HepG2 (cell line): ENCODE measurements at regions not wholly inside any gene's neighbourhood (a gene's known extent, or its start where the extent isn't known, plus 50 kb on each side); places are given as distances from the start of the nearest gene placed in this dataset.

Experiments used
- BHLHE40 ChIP-seq: IDR thresholded peaks from 2 replicates; pipeline ENCODE4 v1.6.1; 2011; ENCODE audit warnings: low read length, improper control_type of control experiment
- ESRRA ChIP-seq: sonication (generic); formaldehyde crosslinking; IDR thresholded peaks from 2 replicates; pipeline ENCODE4 v1.5.1; 2020; ENCODE audit warnings: mild to moderate bottlenecking, low read depth, missing genetic modification reagents
- JUN ChIP-seq: sonication (generic); formaldehyde crosslinking; IDR thresholded peaks from 2 replicates; pipeline ENCODE4 v1.4.0; 2020; ENCODE audit warnings: mild to moderate bottlenecking, missing genetic modification reagents
- MTA1 ChIP-seq: sonication (generic); formaldehyde crosslinking; IDR thresholded peaks from 2 replicates; pipeline ENCODE4 v1.4.0; 2020; ENCODE audit warnings: missing genetic modification reagents, mild to moderate bottlenecking, borderline replicate concordance
- PAX8 ChIP-seq: sonication (generic); formaldehyde crosslinking; IDR thresholded peaks from 2 replicates; pipeline ENCODE4 v1.8.0; 2022; ENCODE audit warnings: mild to moderate bottlenecking, missing genetic modification reagents, borderline replicate concordance
- PRMT3 ChIP-seq: sonication (generic); formaldehyde crosslinking; IDR thresholded peaks from 2 replicates; pipeline ENCODE4 v1.8.1; 2022; ENCODE audit warnings: low read depth, mild to moderate bottlenecking, moderate library complexity, missing genetic modification reagents, borderline replicate concordance
- SMAD1 ChIP-seq: sonication (generic); formaldehyde crosslinking; IDR thresholded peaks from 2 replicates; pipeline ENCODE4 v1.4.0; 2020; ENCODE audit warnings: missing genetic modification reagents, low read depth, mild to moderate bottlenecking, borderline replicate concordance
- ZNF333 ChIP-seq: sonication (generic); formaldehyde crosslinking; IDR thresholded peaks from 2 replicates; pipeline ENCODE4 v1.4.0; 2020; ENCODE audit warnings: mild to moderate bottlenecking, missing genetic modification reagents, borderline replicate concordance
- ZNF451 ChIP-seq: sonication (generic); formaldehyde crosslinking; IDR thresholded peaks from 2 replicates; pipeline ENCODE4 v1.5.0; 2020; ENCODE audit warnings: mild to moderate bottlenecking, missing genetic modification reagents
- ZNF552 ChIP-seq: sonication (generic); formaldehyde crosslinking; IDR thresholded peaks from 2 replicates; pipeline ENCODE4 v1.9.0; 2022; ENCODE audit warnings: missing genetic modification reagents, mild to moderate bottlenecking, borderline replicate concordance
- ZNF569 ChIP-seq: sonication (generic); formaldehyde crosslinking; IDR thresholded peaks from 2 replicates; pipeline ENCODE4 v1.5.0; 2020; ENCODE audit warnings: mild to moderate bottlenecking, missing genetic modification reagents, moderate library complexity, borderline replicate concordance
- ZNF709 ChIP-seq: sonication (generic); formaldehyde crosslinking; IDR thresholded peaks from 2 replicates; pipeline ENCODE4 v1.5.0; 2020; ENCODE audit warnings: mild to moderate bottlenecking, missing genetic modification reagents
- TF ChIP-seq, protein P1 (sequence below): sonication (generic); formaldehyde crosslinking; IDR thresholded peaks from 2 replicates; pipeline ENCODE4 v1.4.0; 2020; ENCODE audit warnings: missing genetic modification reagents, borderline replicate concordance
- TF ChIP-seq, protein P2 (sequence below): IDR thresholded peaks from 2 replicates; pipeline ENCODE4 v1.6.1; 2016; ENCODE audit warnings: control low read depth
- TF ChIP-seq, protein P3 (sequence below): sonication (generic); formaldehyde crosslinking; IDR thresholded peaks from 2 replicates; pipeline ENCODE4 v1.4.0; 2020; ENCODE audit warnings: missing genetic modification reagents, borderline replicate concordance
- TF ChIP-seq, protein P4 (sequence below): IDR thresholded peaks from 2 replicates; pipeline ENCODE4 v1.6.1; 2018; ENCODE audit warnings: missing genetic modification reagents, mild to moderate bottlenecking, missing compliant biosample characterization
- TF ChIP-seq, protein P5 (sequence below): sonication (generic); formaldehyde crosslinking; IDR thresholded peaks from 2 replicates; pipeline ENCODE4 v1.4.0; 2020; ENCODE audit warnings: mild to moderate bottlenecking, missing genetic modification reagents, borderline replicate concordance

DNA sequence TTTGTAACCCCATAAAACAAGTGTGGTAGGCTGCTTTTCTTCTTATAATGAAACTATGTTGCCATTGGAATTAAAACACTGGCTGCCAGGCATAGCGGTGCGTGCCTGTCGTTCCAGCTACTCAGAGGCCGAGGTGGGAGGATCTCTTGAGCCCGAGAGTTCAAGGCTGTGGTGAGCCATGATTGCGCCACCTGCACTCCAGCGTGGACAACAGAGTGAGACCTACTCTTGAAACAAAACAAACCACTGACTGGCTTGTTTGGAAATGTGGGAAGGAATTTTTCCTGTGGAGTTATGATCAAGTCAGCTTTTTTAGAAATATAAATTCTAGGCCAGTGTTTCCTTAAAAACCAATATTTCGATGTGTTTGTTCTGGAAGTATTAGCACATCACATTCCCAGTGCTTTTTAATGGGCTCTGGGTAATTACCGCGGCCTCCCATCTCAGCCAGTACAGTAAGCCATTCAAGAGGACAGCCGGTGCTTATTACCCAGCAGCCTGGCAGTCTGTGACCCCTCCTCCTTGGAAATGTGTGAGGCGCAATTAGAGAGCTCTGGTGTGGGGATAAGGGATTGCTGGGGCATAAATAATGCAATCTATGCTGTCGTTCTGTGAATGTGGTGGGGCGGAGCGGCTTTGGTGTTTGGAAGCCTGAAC is 58.3 kb upstream of the TRAK1 start (continued):
- TF ChIP-seq, protein P1, sequence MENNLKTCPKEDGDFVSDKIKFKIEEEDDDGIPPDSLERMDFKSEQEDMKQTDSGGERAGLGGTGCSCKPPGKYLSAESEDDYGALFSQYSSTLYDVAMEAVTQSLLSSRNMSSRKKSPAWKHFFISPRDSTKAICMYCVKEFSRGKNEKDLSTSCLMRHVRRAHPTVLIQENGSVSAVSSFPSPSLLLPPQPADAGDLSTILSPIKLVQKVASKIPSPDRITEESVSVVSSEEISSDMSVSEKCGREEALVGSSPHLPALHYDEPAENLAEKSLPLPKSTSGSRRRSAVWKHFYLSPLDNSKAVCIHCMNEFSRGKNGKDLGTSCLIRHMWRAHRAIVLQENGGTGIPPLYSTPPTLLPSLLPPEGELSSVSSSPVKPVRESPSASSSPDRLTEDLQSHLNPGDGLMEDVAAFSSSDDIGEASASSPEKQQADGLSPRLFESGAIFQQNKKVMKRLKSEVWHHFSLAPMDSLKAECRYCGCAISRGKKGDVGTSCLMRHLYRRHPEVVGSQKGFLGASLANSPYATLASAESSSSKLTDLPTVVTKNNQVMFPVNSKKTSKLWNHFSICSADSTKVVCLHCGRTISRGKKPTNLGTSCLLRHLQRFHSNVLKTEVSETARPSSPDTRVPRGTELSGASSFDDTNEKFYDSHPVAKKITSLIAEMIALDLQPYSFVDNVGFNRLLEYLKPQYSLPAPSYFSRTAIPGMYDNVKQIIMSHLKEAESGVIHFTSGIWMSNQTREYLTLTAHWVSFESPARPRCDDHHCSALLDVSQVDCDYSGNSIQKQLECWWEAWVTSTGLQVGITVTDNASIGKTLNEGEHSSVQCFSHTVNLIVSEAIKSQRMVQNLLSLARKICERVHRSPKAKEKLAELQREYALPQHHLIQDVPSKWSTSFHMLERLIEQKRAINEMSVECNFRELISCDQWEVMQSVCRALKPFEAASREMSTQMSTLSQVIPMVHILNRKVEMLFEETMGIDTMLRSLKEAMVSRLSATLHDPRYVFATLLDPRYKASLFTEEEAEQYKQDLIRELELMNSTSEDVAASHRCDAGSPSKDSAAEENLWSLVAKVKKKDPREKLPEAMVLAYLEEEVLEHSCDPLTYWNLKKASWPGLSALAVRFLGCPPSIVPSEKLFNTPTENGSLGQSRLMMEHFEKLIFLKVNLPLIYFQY (CRISPR knock-in tag): peak; percentile 8; the same call in 1 of the 2 replicates
- TF ChIP-seq PRMT3 (no peak), BHLHE40 (no peak), MTA1 (CRISPR knock-in tag) (peak; percentile 83; the same call in 1 of the 2 replicates), ZNF552 (CRISPR knock-in tag) (no peak), PAX8 (CRISPR knock-in tag) (no peak), JUN (CRISPR knock-in tag) (no peak), ZNF569 (CRISPR knock-in tag) (no peak), ESRRA (CRISPR knock-in tag) (no peak; the same call in 1 of the 2 replicates), SMAD1 (CRISPR knock-in tag) (no peak), ZNF333 (CRISPR knock-in tag) (no peak), ZNF709 (CRISPR knock-in tag) (no peak), ZNF451 (CRISPR knock-in tag) (no peak)
- TF ChIP-seq, protein P2, sequence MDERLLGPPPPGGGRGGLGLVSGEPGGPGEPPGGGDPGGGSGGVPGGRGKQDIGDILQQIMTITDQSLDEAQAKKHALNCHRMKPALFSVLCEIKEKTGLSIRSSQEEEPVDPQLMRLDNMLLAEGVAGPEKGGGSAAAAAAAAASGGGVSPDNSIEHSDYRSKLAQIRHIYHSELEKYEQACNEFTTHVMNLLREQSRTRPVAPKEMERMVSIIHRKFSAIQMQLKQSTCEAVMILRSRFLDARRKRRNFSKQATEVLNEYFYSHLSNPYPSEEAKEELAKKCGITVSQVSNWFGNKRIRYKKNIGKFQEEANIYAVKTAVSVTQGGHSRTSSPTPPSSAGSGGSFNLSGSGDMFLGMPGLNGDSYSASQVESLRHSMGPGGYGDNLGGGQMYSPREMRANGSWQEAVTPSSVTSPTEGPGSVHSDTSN: no peak
- TF ChIP-seq, protein P3, sequence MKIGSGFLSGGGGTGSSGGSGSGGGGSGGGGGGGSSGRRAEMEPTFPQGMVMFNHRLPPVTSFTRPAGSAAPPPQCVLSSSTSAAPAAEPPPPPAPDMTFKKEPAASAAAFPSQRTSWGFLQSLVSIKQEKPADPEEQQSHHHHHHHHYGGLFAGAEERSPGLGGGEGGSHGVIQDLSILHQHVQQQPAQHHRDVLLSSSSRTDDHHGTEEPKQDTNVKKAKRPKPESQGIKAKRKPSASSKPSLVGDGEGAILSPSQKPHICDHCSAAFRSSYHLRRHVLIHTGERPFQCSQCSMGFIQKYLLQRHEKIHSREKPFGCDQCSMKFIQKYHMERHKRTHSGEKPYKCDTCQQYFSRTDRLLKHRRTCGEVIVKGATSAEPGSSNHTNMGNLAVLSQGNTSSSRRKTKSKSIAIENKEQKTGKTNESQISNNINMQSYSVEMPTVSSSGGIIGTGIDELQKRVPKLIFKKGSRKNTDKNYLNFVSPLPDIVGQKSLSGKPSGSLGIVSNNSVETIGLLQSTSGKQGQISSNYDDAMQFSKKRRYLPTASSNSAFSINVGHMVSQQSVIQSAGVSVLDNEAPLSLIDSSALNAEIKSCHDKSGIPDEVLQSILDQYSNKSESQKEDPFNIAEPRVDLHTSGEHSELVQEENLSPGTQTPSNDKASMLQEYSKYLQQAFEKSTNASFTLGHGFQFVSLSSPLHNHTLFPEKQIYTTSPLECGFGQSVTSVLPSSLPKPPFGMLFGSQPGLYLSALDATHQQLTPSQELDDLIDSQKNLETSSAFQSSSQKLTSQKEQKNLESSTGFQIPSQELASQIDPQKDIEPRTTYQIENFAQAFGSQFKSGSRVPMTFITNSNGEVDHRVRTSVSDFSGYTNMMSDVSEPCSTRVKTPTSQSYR (CRISPR knock-in tag): peak; percentile 48; the same call in 1 of the 2 replicates
- TF ChIP-seq, protein P4, sequence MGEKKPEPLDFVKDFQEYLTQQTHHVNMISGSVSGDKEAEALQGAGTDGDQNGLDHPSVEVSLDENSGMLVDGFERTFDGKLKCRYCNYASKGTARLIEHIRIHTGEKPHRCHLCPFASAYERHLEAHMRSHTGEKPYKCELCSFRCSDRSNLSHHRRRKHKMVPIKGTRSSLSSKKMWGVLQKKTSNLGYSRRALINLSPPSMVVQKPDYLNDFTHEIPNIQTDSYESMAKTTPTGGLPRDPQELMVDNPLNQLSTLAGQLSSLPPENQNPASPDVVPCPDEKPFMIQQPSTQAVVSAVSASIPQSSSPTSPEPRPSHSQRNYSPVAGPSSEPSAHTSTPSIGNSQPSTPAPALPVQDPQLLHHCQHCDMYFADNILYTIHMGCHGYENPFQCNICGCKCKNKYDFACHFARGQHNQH: peak; percentile 95
- TF ChIP-seq, protein P5, sequence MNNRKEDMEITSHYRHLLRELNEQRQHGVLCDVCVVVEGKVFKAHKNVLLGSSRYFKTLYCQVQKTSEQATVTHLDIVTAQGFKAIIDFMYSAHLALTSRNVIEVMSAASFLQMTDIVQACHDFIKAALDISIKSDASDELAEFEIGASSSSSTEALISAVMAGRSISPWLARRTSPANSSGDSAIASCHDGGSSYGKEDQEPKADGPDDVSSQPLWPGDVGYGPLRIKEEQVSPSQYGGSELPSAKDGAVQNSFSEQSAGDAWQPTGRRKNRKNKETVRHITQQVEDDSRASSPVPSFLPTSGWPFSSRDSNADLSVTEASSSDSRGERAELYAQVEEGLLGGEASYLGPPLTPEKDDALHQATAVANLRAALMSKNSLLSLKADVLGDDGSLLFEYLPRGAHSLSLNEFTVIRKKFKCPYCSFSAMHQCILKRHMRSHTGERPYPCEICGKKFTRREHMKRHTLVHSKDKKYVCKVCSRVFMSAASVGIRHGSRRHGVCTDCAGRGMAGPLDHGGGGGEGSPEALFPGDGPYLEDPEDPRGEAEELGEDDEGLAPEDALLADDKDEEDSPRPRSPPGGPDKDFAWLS: no peak
